ENCODE measurements at regions not wholly inside any gene's neighbourhood (a gene's known extent, or its start where the extent isn't known, plus 50 kb on each side); places are given as distances from the start of the nearest gene placed in this dataset.
"Not testable (repeated sequence)": the region's sequence is repeated elsewhere in the genome, so short reads cannot be mapped to it uniquely, and the experiment has no call there.

DNA sequence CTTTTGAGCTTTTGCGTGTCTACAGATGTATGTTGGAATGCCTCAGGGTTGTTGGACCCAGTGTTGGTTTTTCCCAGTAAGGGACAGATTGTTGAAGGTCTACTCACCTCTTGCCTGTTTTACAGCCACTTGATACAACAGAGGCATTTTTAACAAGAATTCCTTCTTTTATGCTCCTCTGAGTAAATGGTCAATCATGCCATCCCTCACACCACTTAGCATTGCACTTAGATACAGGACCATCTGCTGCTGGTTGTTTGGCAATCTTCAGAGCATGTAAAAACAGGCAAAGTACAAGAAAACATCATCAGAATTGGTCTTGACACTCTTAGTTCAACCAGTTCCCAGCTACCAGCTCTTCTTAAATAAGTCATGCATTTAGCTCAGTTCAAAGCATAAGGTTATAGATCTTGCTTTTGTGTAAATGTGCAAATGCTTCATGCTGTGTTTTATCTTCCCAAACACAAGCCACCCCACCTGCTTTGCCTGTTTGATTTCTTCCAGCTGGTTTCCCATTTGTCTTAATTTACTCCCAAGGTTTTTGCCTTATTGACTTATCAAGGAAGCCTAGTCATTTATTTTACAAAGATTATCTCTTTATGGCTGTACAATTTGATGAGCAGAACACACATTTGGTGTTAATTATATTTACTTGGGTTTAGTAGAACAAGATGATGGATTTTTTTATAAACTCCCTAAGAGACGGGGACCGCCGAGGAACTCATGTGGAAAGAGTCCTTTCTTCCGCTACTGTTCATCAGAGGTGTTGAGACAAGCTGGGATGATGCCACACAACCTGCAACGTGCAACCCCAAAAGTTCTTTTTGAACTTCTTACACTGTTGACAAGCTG, 136.6 kb downstream of the AHR start:
- intact Hi-C loops (cut with DNase I): no loop called here
- ATAC-seq (ENCODE audit: poor library complexity): no peak

DNA sequence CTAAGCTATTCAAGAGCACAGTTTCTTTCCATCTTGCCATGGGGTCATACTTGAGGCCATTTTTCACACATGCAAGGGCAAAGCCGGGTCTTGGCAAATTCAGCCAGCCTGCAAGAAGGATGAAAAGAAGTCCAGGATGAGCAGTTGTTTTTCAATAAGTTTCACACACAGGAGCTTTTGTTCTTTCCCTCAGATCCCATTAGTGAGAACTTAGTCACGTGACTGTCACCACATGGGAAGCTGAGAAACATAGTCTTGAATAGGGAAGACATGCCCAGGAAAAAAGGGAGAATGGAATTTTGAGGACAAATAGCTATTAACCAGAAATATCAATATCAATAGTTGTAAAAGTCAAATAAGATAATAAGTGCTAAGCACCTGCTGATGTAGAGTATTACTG, 137.7 kb downstream of the AHR start:
- ATAC-seq (ENCODE audit: poor library complexity) (no peak), DNase-seq (no peak)
- intact Hi-C loops (cut with DNase I): no loop called here

More for the DNA sequence above, 136.6 kb downstream of the AHR start:
- DNase-seq: no peak

GRCh38 chr7:17437586-17437985, 139.1 kb downstream of the AHR start:
- intact Hi-C loops (cut with DNase I): no loop called here
- ATAC-seq (ENCODE audit: poor library complexity) (no peak), DNase-seq (no peak)

- DNase-seq; intact Hi-C loops (cut with DNase I); ATAC-seq (ENCODE audit: poor library complexity): not testable (repeated sequence)
Observed at GRCh38 chr7:17440025-17440784, 141.8 kb downstream of the AHR start.

- no peak for DNase-seq
- ATAC-seq (ENCODE audit: poor library complexity): no peak
- intact Hi-C loops (cut with DNase I): no loop called here
Observed at GRCh38 chr7:17440831-17441230, 142.4 kb downstream of the AHR start.

GRCh38 chr7:17441557-17441956, 143.1 kb downstream of the AHR start:
- intact Hi-C loops (cut with DNase I): no loop called here
- DNase-seq: no peak
- no peak for ATAC-seq (ENCODE audit: poor library complexity)

DNA sequence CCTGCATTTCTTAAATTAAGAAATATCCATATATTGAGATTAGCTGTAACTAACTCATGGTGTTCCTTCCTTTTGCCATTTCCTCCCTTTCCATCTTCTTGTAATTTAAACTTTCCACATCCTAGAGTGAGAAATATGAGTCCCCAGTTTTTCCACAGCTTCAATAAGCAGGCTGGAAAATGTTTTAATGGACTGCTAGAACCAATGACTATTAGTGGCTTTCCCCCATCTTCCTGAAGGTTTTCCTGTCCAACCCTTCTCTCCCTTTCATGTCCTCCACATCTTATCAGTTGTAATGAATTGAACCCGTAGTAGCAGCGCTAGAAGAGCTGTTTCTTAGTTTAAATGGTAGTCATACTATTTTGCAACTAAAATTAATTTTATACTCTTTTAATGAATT, 145.7 kb downstream of the AHR start:
- intact Hi-C loops (cut with DNase I): no loop called here
- ATAC-seq (ENCODE audit: poor library complexity) (no peak), DNase-seq (no peak)

- no peak for DNase-seq
- ATAC-seq (ENCODE audit: poor library complexity): no peak
- intact Hi-C loops (cut with DNase I): no loop called here
Observed at GRCh38 chr7:17444673-17445072, 146.2 kb downstream of the AHR start.

GRCh38 chr7:17446340-17446739, 147.9 kb downstream of the AHR start:
- intact Hi-C loops (cut with DNase I): no loop called here
- DNase-seq: no peak

DNA sequence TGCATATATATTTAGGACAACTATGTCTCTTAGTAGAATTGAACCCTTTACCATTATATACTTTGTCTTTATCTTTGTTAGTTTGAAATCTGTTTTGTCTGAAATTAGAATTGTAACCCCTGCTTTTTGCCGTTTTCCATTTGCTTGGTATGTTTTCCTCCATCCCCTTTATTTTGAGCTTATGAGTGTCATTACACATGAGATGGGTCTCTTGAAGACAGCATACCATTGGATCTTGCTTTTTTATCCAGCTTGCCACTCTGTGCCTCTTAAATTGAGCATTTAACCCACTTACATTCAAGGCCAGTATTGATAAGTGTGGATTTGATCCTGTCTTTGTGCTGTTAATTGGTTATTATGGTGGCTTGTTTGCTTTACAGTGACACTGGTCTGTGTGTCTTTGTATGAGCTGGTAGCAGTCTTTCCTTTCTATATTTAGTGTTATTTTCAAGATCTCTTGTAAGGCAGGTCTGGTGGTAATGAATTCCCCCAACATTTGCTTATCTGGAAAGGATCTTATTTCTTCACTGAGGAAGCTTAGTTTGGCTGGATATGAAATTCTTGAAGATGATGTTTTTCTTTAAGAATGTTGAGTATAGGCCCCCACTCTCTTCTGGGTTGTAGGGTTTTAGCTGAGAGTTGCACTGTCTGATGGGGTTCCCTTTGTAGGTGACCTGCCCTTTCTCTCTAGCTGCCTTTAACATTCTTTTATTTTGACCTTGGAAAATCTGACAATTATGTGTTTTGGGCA, 149.5 kb downstream of the AHR start:
- DNase-seq (no peak), ATAC-seq (ENCODE audit: poor library complexity) (no peak)
- intact Hi-C loops (cut with DNase I): no loop called here

More at GRCh38 chr7:17446340-17446739, 147.9 kb downstream of the AHR start:
- ATAC-seq (ENCODE audit: poor library complexity): no peak

DNA sequence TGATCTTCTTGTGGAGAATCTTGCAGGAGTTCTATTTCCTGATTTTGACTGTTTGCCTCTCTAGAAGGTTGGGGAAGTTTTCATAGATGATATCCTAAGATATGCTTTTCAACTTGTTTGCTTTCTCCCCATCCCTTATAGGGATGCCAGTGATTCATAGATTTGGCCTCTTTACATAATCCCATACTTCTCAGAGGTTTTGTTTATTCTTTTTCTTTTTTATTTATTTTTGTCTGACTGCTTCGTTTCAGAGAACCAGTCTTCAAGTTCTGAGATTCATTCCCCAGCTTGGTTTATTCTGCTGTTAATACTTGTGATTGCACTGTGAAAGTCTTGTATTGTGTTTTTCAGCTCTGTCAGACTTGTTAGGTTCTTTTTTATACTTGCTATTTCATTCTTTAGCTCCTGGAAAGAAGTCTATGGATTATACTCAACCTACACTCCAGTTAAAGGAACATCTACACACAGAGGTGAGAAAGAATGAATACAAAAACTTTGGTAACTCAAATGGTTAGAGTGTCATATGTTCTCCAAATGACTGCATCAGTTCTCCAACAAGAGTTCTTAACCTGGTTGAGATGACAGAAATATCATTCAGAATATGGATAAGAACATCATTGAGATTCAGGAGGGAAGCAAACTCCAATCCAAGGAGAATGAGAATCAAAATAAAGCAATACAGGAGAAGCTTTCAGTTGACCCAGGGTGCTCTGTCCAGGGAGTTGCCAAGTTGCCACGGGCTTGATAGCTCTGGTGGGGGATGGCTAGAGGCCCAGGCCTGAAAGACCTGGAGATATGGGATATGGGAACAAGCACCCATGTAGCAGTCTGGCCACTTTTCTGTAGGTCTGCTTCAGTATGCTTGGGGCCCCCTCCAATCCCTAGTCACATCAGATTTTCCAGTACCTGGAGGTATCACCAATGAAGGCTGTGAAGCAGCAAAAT, 150.3 kb downstream of the AHR start:
- DNase-seq (no peak), ATAC-seq (ENCODE audit: poor library complexity) (no peak)
- intact Hi-C loops (cut with DNase I): no loop called here

- intact Hi-C loops (cut with DNase I): no loop called here
- ATAC-seq (ENCODE audit: poor library complexity) (no peak), DNase-seq (no peak)
Observed at GRCh38 chr7:17456541-17456940, 158.1 kb downstream of the AHR start.

GRCh38 chr7:17460001-17460400, 161.5 kb downstream of the AHR start:
- no peak for DNase-seq
- intact Hi-C loops (cut with DNase I): no loop called here
- no peak for ATAC-seq (ENCODE audit: poor library complexity)

- intact Hi-C loops (cut with DNase I): no loop called here
- ATAC-seq (ENCODE audit: poor library complexity) (no peak), DNase-seq (no peak)
Observed at GRCh38 chr7:17460665-17461064, 162.2 kb downstream of the AHR start.

DNA sequence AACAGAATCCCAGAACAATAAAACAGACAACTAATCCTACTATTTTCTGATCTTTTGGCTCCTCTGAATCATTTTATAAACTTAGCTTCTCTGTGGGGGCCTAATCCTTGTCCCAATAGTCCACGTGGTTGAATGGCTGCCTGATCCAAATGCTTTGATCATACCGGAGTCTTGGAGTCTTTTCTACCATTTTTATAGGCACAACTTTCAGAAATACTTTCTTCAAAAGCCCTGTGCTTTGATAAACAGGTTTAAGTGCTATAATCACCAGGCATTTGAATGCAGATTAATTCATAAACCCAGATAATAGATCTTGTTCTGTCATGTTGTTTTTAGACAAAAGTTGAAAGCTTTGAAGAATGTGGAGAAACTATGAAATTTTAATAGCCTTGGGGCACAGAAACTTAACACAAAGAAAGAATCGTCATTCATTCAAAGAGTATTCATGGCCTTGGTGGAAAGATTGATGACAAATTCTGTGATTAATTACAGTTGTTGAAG, 163.7 kb downstream of the AHR start:
- no peak for DNase-seq
- ATAC-seq (ENCODE audit: poor library complexity): no peak
- intact Hi-C loops (cut with DNase I): no loop called here

GRCh38 chr7:17463511-17464085, 165.1 kb downstream of the AHR start:
- no peak for DNase-seq
- no peak for ATAC-seq (ENCODE audit: poor library complexity)
- intact Hi-C loops (cut with DNase I): no loop called here

- ATAC-seq (ENCODE audit: poor library complexity): no peak
- no peak for DNase-seq
- intact Hi-C loops (cut with DNase I): no loop called here
Observed at GRCh38 chr7:17466216-17466615, 167.8 kb downstream of the AHR start.

GRCh38 chr7:17467386-17467945, 169.0 kb downstream of the AHR start:
- no peak for ATAC-seq (ENCODE audit: poor library complexity)
- intact Hi-C loops (cut with DNase I): no loop called here
- DNase-seq: no peak
